ENCODE measurements at regions not wholly inside any gene's neighbourhood (a gene's known extent, or its start where the extent isn't known, plus 50 kb on each side); places are given as distances from the start of the nearest gene placed in this dataset.
"Not testable (repeated sequence)": the region's sequence is repeated elsewhere in the genome, so short reads cannot be mapped to it uniquely, and the experiment has no call there.

DNA sequence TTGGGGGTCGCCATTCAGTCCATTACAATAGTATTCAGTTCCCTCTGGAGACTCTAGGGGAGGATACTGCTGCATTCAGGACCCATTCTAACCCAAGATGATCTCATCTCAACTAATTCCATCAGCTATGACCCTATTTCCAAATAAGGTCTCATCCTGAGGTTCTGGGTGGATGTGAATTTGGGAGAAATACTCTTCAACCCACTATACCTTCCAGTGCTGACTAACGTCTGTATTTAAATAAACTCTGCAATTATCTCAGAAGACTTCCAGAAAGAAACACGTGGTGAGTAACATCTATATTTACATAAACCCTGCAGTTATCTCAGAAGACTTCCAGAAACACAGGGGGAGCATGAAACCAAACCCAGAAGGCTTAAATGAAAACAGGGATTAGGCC is 1300.7 kb downstream of the PCDH9 start:
- no peaks in the 10 kb centered on the region for H3K9me3 ChIP-seq (ENCODE audit: low read length)
- intact Hi-C loops (cut with micrococcal nuclease; ENCODE audit: unreplicated experiment) = no loop called here
- in situ Hi-C loops (cut with HindIII; ENCODE audit: extremely low pct_ligation_motif_present, low pct_unique_long_range_greater_than_20kb) = no loop called here
- CTCF ChIA-PET (ENCODE audit: low intra/inter-chr PET ratio, low total read pairs) = no interaction called here
- H3K4me1 ChIP-seq (ENCODE audit: insufficient read depth, low read length) = no peaks in the 10 kb centered on the region
- TF ChIP-seq RBM39 (IDR thresholded peaks at IDR 0.05; ENCODE audit: low read depth, low read length, poor library complexity, severe bottlenecking) = no peak
- TF ChIP-seq ZNF34 (CRISPR knock-in tag; IDR thresholded peaks at IDR 0.05; ENCODE audit: borderline replicate concordance) = no peak
- no peak for TF ChIP-seq NR2F1 (CRISPR knock-in tag; IDR thresholded peaks at IDR 0.05)
- no peak overlapping the region for H3K9ac ChIP-seq (ENCODE audit: insufficient read depth, low read depth, low read length)
- H3K4me2 ChIP-seq (ENCODE audit: low read depth, low read length) = no peak overlapping the region
- no peaks in the 10 kb centered on the region for H3K27me3 ChIP-seq (ENCODE audit: control insufficient read depth in 1 of 2, insufficient read depth in 2 of 2, low read length in 2 of 2)
- no peak overlapping the region for H3K27ac ChIP-seq (ENCODE audit: extremely low read length, insufficient read depth, low read length)
- ATAC-seq (no peak), DNase-seq (ENCODE audit: low spot score) (no peak), FAIRE-seq (no peak)
- BruUV-seq (replicated peaks) = no TSS peak
- H4K20me1 ChIP-seq (ENCODE audit: insufficient read depth, low read length) = no peaks in the 10 kb centered on the region
- no peak overlapping the region for H2AFZ ChIP-seq (ENCODE audit: low read length)
- H3K79me2 ChIP-seq (ENCODE audit: insufficient read depth, low read length) = no peaks in the 10 kb centered on the region
- POLR2A ChIA-PET = no interaction called here
- H3K36me3 ChIP-seq (replicated peaks in 1 of 2; ENCODE audit: control insufficient read depth in 1 of 2, insufficient read depth in 2 of 2, low read length in 2 of 2) = no peaks in the 10 kb centered on the region
- no peak overlapping the region for H3K4me3 ChIP-seq (replicated peaks in 1 of 3; ENCODE audit: insufficient read depth in 1 of 3, low read depth in 2 of 3, low read length in 3 of 3)
- WGBS (ENCODE audit: low lambda C conversion rate) = 8% methylated on average over 3 of the region's 3 CpGs

GRCh38 chr13:65926750-65927171 is 1303.4 kb downstream of the PCDH9 start:
- in situ Hi-C loops (cut with HindIII; ENCODE audit: extremely low pct_ligation_motif_present, low pct_unique_long_range_greater_than_20kb) = no loop called here
- Histone ChIP-seq H3K27me3 (ENCODE audit: control insufficient read depth in 1 of 2, insufficient read depth in 2 of 2, low read length in 2 of 2) (no peaks in the 10 kb centered on the region), H3K4me3 (replicated peaks in 1 of 3; ENCODE audit: insufficient read depth in 1 of 3, low read depth in 2 of 3, low read length in 3 of 3) (no peak overlapping the region), H2AFZ (ENCODE audit: low read length) (no peak overlapping the region), H3K27ac (ENCODE audit: extremely low read length, insufficient read depth, low read length) (no peak overlapping the region), H3K79me2 (ENCODE audit: insufficient read depth, low read length) (no peaks in the 10 kb centered on the region), H3K9me3 (ENCODE audit: low read length) (no peaks in the 10 kb centered on the region), H4K20me1 (ENCODE audit: insufficient read depth, low read length) (no peaks in the 10 kb centered on the region), H3K9ac (ENCODE audit: insufficient read depth, low read depth, low read length) (no peak overlapping the region), H3K4me2 (ENCODE audit: low read depth, low read length) (no peak overlapping the region), H3K4me1 (ENCODE audit: insufficient read depth, low read length) (no peaks in the 10 kb centered on the region), H3K36me3 (replicated peaks in 1 of 2; ENCODE audit: control insufficient read depth in 1 of 2, insufficient read depth in 2 of 2, low read length in 2 of 2) (no peaks in the 10 kb centered on the region)
- ChIA-PET CTCF (ENCODE audit: low intra/inter-chr PET ratio, low total read pairs) (no interaction called here), POLR2A (no interaction called here)
- intact Hi-C loops (cut with micrococcal nuclease; ENCODE audit: unreplicated experiment) = no loop called here
- 3% methylated on average over 4 of the region's 7 CpGs for WGBS (ENCODE audit: low lambda C conversion rate)
- ATAC-seq (peak; percentile 95), FAIRE-seq (no peak), DNase-seq (ENCODE audit: low spot score) (peak; percentile 2)
- TF ChIP-seq SOX13 (IDR thresholded peaks at IDR 0.05) (no peak), SOX13 (CRISPR knock-in tag; conservative IDR thresholded peaks at IDR 0.05 in 1 of 2, IDR thresholded peaks at IDR 0.05 in 1 of 2) (no peak), ZNF121 (CRISPR knock-in tag; IDR thresholded peaks at IDR 0.05) (no peak), XRCC5 (optimal IDR thresholded peaks at IDR 0.05; ENCODE audit: low read length) (no peak), SMC3 (IDR thresholded peaks at IDR 0.05; ENCODE audit: low read length) (peak; percentile 22; the same call in 1 of the 2 replicates), REL (CRISPR knock-in tag; conservative IDR thresholded peaks at IDR 0.05) (no peak), SIN3B (IDR thresholded peaks at IDR 0.05; ENCODE audit: low read length) (no peak)
- TF ChIP-seq, protein P1, sequence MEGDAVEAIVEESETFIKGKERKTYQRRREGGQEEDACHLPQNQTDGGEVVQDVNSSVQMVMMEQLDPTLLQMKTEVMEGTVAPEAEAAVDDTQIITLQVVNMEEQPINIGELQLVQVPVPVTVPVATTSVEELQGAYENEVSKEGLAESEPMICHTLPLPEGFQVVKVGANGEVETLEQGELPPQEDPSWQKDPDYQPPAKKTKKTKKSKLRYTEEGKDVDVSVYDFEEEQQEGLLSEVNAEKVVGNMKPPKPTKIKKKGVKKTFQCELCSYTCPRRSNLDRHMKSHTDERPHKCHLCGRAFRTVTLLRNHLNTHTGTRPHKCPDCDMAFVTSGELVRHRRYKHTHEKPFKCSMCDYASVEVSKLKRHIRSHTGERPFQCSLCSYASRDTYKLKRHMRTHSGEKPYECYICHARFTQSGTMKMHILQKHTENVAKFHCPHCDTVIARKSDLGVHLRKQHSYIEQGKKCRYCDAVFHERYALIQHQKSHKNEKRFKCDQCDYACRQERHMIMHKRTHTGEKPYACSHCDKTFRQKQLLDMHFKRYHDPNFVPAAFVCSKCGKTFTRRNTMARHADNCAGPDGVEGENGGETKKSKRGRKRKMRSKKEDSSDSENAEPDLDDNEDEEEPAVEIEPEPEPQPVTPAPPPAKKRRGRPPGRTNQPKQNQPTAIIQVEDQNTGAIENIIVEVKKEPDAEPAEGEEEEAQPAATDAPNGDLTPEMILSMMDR (CRISPR knock-in tag; IDR thresholded peaks at IDR 0.05) = peak; percentile 35; the same call in 1 of the 2 replicates
- BruUV-seq (replicated peaks) = no TSS peak

GRCh38 chr13:65922846-65923245 is 1307.3 kb downstream of the PCDH9 start:
- H3K79me2 ChIP-seq (ENCODE audit: insufficient read depth, low read length); H3K36me3 ChIP-seq (replicated peaks in 1 of 2; ENCODE audit: control insufficient read depth in 1 of 2, insufficient read depth in 2 of 2, low read length in 2 of 2); BruUV-seq (replicated peaks); FAIRE-seq; intact Hi-C loops (cut with micrococcal nuclease; ENCODE audit: unreplicated experiment); CTCF ChIA-PET (ENCODE audit: low intra/inter-chr PET ratio, low total read pairs); H3K4me1 ChIP-seq (ENCODE audit: insufficient read depth, low read length); H3K4me3 ChIP-seq (replicated peaks in 1 of 3; ENCODE audit: insufficient read depth in 1 of 3, low read depth in 2 of 3, low read length in 3 of 3); H3K27ac ChIP-seq (ENCODE audit: extremely low read length, insufficient read depth, low read length); H4K20me1 ChIP-seq (ENCODE audit: insufficient read depth, low read length); H2AFZ ChIP-seq (ENCODE audit: low read length); POLR2A ChIA-PET; H3K27me3 ChIP-seq (ENCODE audit: control insufficient read depth in 1 of 2, insufficient read depth in 2 of 2, low read length in 2 of 2); H3K4me2 ChIP-seq (ENCODE audit: low read depth, low read length); H3K9ac ChIP-seq (ENCODE audit: insufficient read depth, low read depth, low read length); ATAC-seq; H3K9me3 ChIP-seq (ENCODE audit: low read length); DNase-seq (ENCODE audit: low spot score): not testable (repeated sequence)
- in situ Hi-C loops (cut with HindIII; ENCODE audit: extremely low pct_ligation_motif_present, low pct_unique_long_range_greater_than_20kb) = loop anchor here (25.0 kb wide), 1 partner anchor 1314 kb away; the partner anchor contains the start of gene PCDH9
- WGBS (ENCODE audit: low lambda C conversion rate) = 53% methylated on average over 4 of the region's 4 CpGs
